GM12801 (cell line): ENCODE measurements at regions not wholly inside any gene's neighbourhood (a gene's known extent, or its start where the extent isn't known, plus 50 kb on each side); places are given as distances from the start of the nearest gene placed in this dataset.

ENCODE experiments used
- CTCF ChIP-seq: IDR thresholded peaks from one replicate; pipeline ENCODE4 v1.5.1; 2011; ENCODE audit warnings: control low read depth; ENCODE audit not compliant: insufficient read length; ENCODE audit errors: extremely low read depth

DNA sequence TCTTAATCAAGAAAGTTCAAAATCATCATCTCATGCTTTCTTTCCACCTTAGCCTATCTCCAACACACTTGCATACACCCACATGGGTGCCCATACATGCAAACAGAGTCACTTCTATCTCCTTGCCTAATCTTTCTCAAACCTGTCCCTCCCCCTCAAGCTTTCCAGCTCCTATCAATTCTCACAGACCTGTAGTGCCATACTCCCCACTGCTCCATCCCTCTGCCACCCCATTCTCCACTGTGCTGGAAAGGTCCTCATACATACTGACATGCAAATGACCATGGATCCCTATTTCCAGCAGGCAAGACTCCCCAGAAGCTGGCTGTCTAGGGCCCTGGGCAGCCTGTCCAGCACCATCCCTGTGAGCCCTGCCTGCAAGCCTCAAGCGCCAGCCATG lies 320.4 kb upstream of the CCL2 start:
- no peak for TF ChIP-seq CTCF

- no peak for TF ChIP-seq CTCF
Measured at GRCh38 chr17:33935822-33936221, 319.3 kb upstream of the CCL2 start.

DNA sequence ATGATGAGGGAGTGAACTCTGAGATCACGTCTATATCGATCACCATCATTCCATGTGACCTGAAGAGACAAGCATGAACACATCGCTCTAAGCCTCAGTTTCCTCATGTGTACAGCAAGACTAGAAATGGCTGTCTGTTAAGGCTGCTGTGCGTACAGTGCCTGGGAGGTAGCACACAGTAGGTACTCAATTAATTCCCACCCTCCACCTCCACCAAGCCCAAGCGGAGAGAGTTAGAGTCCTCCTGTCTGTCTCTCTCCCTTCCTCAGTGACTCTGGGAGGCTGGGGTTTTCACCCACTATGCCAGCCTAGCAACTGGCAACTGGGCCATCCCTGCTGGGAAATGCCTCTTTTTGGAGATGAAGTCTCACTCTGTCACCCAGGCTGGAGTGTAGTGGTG lies 318.3 kb upstream of the CCL2 start:
- no peak for TF ChIP-seq CTCF

GRCh38 chr17:33939959-33940358 lies 315.1 kb upstream of the CCL2 start:
- TF ChIP-seq CTCF, result no peak

DNA sequence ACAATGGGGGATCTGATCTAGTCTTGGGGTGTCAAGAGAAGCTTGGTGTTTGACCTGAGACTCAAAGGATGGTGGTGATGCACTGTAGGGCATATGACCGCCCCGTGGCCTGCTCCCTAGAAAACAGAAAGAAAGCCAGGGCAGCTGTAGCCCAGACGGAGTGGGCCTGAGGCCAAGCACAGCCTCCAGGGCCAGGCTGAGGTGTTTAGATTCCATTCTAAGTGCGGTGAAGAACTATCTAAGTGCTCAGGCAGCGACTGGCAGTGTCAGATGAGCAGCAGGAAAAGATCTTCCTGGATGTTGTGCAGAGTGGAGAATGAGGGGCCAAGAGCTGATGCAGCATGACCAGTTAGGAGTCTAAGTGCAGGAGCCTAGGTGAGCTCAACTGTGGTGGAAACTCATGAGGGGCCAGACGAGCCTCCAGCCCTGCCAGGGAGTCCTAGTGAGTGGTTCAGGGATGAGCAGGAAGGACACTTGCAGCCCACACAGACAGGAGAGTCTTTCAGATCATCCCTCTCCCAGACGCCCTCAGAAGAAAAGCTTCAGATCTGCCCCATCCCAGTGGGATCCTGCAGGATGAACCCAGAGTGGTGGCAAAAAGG lies 314.2 kb upstream of the CCL2 start:
- TF ChIP-seq CTCF, result no peak

- no peak for TF ChIP-seq CTCF
Measured at GRCh38 chr17:33941744-33942143, 313.3 kb upstream of the CCL2 start.

GRCh38 chr17:33942414-33942813 lies 312.7 kb upstream of the CCL2 start:
- no peak for TF ChIP-seq CTCF
